OCI-LY3 (cell line): ENCODE measurements at regions not wholly inside any gene's neighbourhood (a gene's known extent, or its start where the extent isn't known, plus 50 kb on each side); places are given as distances from the start of the nearest gene placed in this dataset.

Experiments
- CTCF ChIP-seq: fragments of 200-600, 300-600 bp; sonication (generic); IDR thresholded peaks from 2 replicates; pipeline ENCODE4 v1.5.1; 2014; ENCODE audit warnings: antibody characterized with exemption, low read length, low read depth
- EZH2phosphoT487 ChIP-seq: fragments of 200-600 bp; shearing (Covaris generic); IDR thresholded peaks from 2 replicates; pipeline ENCODE4 v1.6.1; 2018; ENCODE audit warnings: antibody characterized with exemption, mixed run types, low read depth

DNA sequence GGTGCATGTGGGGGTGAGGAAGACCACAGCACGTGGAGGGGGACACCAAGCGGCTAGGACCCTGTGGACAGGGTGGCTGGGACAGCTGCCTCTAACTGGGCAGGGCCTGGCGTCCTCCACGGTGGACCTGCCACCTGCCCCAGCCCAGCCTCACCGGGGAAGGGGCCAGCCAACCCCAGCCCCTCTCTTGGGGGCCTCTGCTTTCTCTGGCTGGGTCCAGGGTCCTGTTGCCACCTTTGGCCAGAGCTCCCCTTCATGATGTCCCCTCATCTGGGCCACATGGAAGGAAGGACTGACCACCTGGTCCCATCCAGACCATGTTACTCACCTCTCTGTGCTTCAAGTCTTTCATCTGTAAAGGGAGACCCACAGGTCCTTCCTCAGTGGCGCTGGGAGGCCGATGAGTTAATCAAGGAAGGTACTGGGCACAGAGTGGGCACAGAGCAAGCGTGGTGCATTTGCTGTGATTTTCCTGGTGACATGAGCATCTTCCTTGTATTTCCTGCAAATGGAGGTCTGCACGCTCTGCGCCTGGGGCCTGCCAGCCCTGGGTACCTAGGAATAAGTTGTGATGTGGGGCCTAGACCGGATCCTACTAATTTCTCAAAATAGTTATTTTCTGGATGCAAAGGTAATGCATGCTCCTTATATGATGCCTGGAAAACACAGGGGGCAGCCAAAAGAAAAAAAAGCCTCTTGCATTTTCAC, 538.4 kb downstream of the TBC1D22A start:
- TF ChIP-seq CTCF = no peak
- no peak for TF ChIP-seq EZH2phosphoT487
